DND-41 (cell line): ENCODE measurements at regions not wholly inside any gene's neighbourhood (a gene's known extent, or its start where the extent isn't known, plus 50 kb on each side); places are given as distances from the start of the nearest gene placed in this dataset.

Source experiments
- ATAC-seq: fragments of 200-7000 bp; cut with Tn5 transposase; 3 replicates; pipeline ENCODE4 v1.9.1; 2021; ENCODE audit warnings: low read depth; ENCODE audit not compliant: insufficient read depth
- DNase-seq: peaks from one replicate; pipeline ENCODE4 v3.0.0-alpha.2; 2020
- H2AFZ ChIP-seq: 2 replicates; pipeline ENCODE4 v1.6.0; 2012; ENCODE audit warnings: low read depth, low read length
- H3K27ac ChIP-seq: 2 replicates; pipeline ENCODE4 v1.5.1; 2012; ENCODE audit warnings: low read length, inconsistent platforms
- H3K27me3 ChIP-seq: fragments of 200-600 bp; sonication (generic); 2 replicates; pipeline ENCODE4 v1.6.0; 2012; ENCODE audit warnings: low read length, mild to moderate bottlenecking, inconsistent platforms; ENCODE audit not compliant: insufficient read depth, poor library complexity
- H3K36me3 ChIP-seq: 2 replicates; pipeline ENCODE4 v1.5.1; 2012; ENCODE audit warnings: low read length, inconsistent platforms; ENCODE audit not compliant: insufficient read depth
- H3K4me1 ChIP-seq: 2 replicates; pipeline ENCODE4 v1.5.1; 2012; ENCODE audit warnings: mild to moderate bottlenecking, low read length; ENCODE audit not compliant: insufficient read depth
- H3K4me2 ChIP-seq: 2 replicates; pipeline ENCODE4 v1.6.0; 2012; ENCODE audit warnings: mild to moderate bottlenecking, moderate library complexity, low read length, inconsistent platforms; ENCODE audit not compliant: insufficient read depth
- H3K4me3 ChIP-seq, 2 experiments: fragments of 200-600 bp in 1 of 2; shearing (Covaris generic) in 1 of 2; 2 replicates each; pipeline ENCODE4 v1.5.1; 2012 to 2016; ENCODE audit warnings: inconsistent platforms in 2 of 2, low read length in 2 of 2, mild to moderate bottlenecking in 2 of 2, low read depth in 1 of 2, moderate library complexity in 1 of 2
- H3K79me2 ChIP-seq: 2 replicates; pipeline ENCODE4 v1.6.0; 2012; ENCODE audit warnings: low read length, inconsistent platforms; ENCODE audit not compliant: insufficient read depth
- H3K9ac ChIP-seq: 2 replicates; pipeline ENCODE4 v1.6.0; 2012; ENCODE audit warnings: low read depth, mild to moderate bottlenecking, inconsistent platforms, low read length, moderate library complexity
- H3K9me3 ChIP-seq: 2 replicates; pipeline ENCODE4 v1.5.1; 2012; ENCODE audit warnings: low read length, moderate library complexity, mild to moderate bottlenecking, inconsistent platforms; ENCODE audit not compliant: insufficient read depth, severe bottlenecking
- H4K20me1 ChIP-seq: 2 replicates; pipeline ENCODE4 v1.6.0; 2012; ENCODE audit warnings: low read length; ENCODE audit not compliant: insufficient read depth
- EZH2 ChIP-seq: IDR thresholded peaks from 3 replicates; pipeline ENCODE4 v1.6.1; 2012; ENCODE audit warnings: borderline replicate concordance, low read depth, mild to moderate bottlenecking, moderate library complexity, low read length, inconsistent platforms; ENCODE audit not compliant: severe bottlenecking
- TF ChIP-seq, protein P1 (sequence below): IDR thresholded peaks from 2 replicates; pipeline ENCODE4 v1.5.1; 2012; ENCODE audit warnings: borderline replicate concordance, low read length, moderate library complexity, mild to moderate bottlenecking; ENCODE audit not compliant: poor library complexity, severe bottlenecking; ENCODE audit errors: extremely low read depth

DNA sequence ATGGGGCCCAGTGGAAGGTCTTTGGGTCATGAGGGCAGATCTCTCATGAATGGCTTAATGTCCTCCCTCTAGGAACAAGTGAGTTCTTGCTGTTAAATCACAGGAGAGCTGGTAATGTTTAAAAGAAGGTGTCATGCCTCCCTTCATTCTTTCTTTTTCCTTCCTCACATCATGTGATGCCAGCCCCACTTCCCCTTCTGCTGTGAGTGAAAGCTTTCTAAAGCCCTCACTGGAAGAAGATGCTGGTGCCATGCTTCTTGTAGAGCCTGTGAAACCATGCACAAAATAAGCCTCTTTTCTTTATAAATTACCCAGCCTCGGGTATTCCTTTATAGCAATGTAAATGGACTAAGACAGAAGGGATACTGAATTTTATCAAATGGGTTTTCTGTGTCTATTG is 66.1 kb upstream of the ZNF827 start:
- no peak overlapping the region for H3K4me3 ChIP-seq
- H2AFZ ChIP-seq = no peak overlapping the region
- no peak for TF ChIP-seq EZH2
- TF ChIP-seq, protein P1, sequence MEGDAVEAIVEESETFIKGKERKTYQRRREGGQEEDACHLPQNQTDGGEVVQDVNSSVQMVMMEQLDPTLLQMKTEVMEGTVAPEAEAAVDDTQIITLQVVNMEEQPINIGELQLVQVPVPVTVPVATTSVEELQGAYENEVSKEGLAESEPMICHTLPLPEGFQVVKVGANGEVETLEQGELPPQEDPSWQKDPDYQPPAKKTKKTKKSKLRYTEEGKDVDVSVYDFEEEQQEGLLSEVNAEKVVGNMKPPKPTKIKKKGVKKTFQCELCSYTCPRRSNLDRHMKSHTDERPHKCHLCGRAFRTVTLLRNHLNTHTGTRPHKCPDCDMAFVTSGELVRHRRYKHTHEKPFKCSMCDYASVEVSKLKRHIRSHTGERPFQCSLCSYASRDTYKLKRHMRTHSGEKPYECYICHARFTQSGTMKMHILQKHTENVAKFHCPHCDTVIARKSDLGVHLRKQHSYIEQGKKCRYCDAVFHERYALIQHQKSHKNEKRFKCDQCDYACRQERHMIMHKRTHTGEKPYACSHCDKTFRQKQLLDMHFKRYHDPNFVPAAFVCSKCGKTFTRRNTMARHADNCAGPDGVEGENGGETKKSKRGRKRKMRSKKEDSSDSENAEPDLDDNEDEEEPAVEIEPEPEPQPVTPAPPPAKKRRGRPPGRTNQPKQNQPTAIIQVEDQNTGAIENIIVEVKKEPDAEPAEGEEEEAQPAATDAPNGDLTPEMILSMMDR = no peak
- H3K36me3 ChIP-seq = no peaks in the 10 kb centered on the region
- no peak overlapping the region for H3K4me2 ChIP-seq
- no peaks in the 10 kb centered on the region for H3K79me2 ChIP-seq
- H3K4me1 ChIP-seq = no peaks in the 10 kb centered on the region
- DNase-seq (no peak), ATAC-seq (no peak)
- H4K20me1 ChIP-seq = no peaks in the 10 kb centered on the region
- no peaks in the 10 kb centered on the region for H3K27me3 ChIP-seq
- H3K27ac ChIP-seq = no peak overlapping the region
- no peaks in the 10 kb centered on the region for H3K9me3 ChIP-seq
- H3K9ac ChIP-seq = no peak overlapping the region

DNA sequence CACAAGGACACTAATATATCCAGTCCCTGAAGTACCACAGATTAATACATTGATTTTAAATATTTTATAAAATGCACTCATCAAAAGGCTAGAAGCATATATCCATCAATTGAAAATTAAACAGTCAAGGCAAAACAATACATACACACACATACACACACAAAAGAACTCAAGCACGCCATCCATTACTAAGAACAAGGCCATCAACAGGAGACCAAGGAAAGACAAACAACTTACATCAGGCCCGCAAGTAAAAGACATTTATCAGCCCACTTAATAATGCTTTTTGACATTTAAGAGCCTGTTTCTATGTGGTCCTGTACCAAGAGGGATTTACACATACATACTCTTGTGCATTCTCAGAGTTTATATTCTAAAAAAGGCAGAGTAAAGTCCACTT is 50.0 kb upstream of the ZNF827 start:
- H3K79me2 ChIP-seq = no peaks in the 10 kb centered on the region
- no peaks in the 10 kb centered on the region for H3K36me3 ChIP-seq
- no peak overlapping the region for H3K4me3 ChIP-seq
- no peaks in the 10 kb centered on the region for H3K4me1 ChIP-seq
- H3K9me3 ChIP-seq = no peaks in the 10 kb centered on the region
- H2AFZ ChIP-seq = no peak overlapping the region
- TF ChIP-seq EZH2 = no peak
- TF ChIP-seq, protein P1 = no peak
- no peaks in the 10 kb centered on the region for H4K20me1 ChIP-seq
- H3K9ac ChIP-seq = no peak overlapping the region
- H3K27ac ChIP-seq = no peak overlapping the region
- no peak for ATAC-seq
- no peak for DNase-seq
- H3K4me2 ChIP-seq = no peak overlapping the region
- H3K27me3 ChIP-seq = no peaks in the 10 kb centered on the region
